ENCODE measurements at regions not wholly inside any gene's neighbourhood (a gene's known extent, or its start where the extent isn't known, plus 50 kb on each side); places are given as distances from the start of the nearest gene placed in this dataset.
"Not testable (repeated sequence)": the region's sequence is repeated elsewhere in the genome, so short reads cannot be mapped to it uniquely, and the experiment has no call there.

- no peak for DNase-seq (ENCODE audit: low spot score)
- Mint-ChIP-seq H3K27me3 (ENCODE audit: low read depth) (no peaks in the 10 kb centered on the region), H3K36me3 (ENCODE audit: low read depth) (no peaks in the 10 kb centered on the region), H3K4me1 (ENCODE audit: low read depth) (no peaks in the 10 kb centered on the region), H3K4me3 (no peak overlapping the region), H3K9me3 (no peaks in the 10 kb centered on the region), H3K27ac (no peak overlapping the region)
These were observed 250.0 kb downstream of the SOX9 start for GRCh38 chr17:72370819-72371218.

- Mint-ChIP-seq H3K36me3 (ENCODE audit: low read depth) (no peaks in the 10 kb centered on the region), H3K4me3 (no peak overlapping the region), H3K27ac (no peak overlapping the region), H3K27me3 (ENCODE audit: low read depth) (no peaks in the 10 kb centered on the region), H3K4me1 (ENCODE audit: low read depth) (no peaks in the 10 kb centered on the region), H3K9me3 (no peaks in the 10 kb centered on the region)
- no peak for DNase-seq (ENCODE audit: low spot score)
These were observed 251.4 kb downstream of the SOX9 start for GRCh38 chr17:72372185-72372584.

GRCh38 chr17:72373910-72374741 lies 253.3 kb downstream of the SOX9 start:
- Mint-ChIP-seq H3K36me3 (ENCODE audit: low read depth) (no peaks in the 10 kb centered on the region), H3K4me1 (ENCODE audit: low read depth) (no peaks in the 10 kb centered on the region), H3K4me3 (no peak overlapping the region), H3K27me3 (ENCODE audit: low read depth) (no peaks in the 10 kb centered on the region), H3K9me3 (no peaks in the 10 kb centered on the region), H3K27ac (no peak overlapping the region)
- DNase-seq (ENCODE audit: low spot score): no peak

GRCh38 chr17:72376526-72377345 lies 255.9 kb downstream of the SOX9 start:
- Mint-ChIP-seq H3K27me3 (ENCODE audit: low read depth) (no peaks in the 10 kb centered on the region), H3K36me3 (ENCODE audit: low read depth) (no peaks in the 10 kb centered on the region), H3K27ac (no peak overlapping the region)

GRCh38 chr17:72378414-72379390 lies 257.9 kb downstream of the SOX9 start:
- no peak overlapping the region for H3K27ac Mint-ChIP-seq
- no peaks in the 10 kb centered on the region for H3K9me3 Mint-ChIP-seq
- H3K27me3 Mint-ChIP-seq (ENCODE audit: low read depth): no peaks in the 10 kb centered on the region
- no peak for DNase-seq (ENCODE audit: low spot score)
- no peaks in the 10 kb centered on the region for H3K36me3 Mint-ChIP-seq (ENCODE audit: low read depth)
- H3K4me1 Mint-ChIP-seq (ENCODE audit: low read depth): no peaks in the 10 kb centered on the region
- no peak overlapping the region for H3K4me3 Mint-ChIP-seq

More at GRCh38 chr17:72376526-72377345, 255.9 kb downstream of the SOX9 start:
- Mint-ChIP-seq H3K9me3 (no peaks in the 10 kb centered on the region), H3K4me3 (no peak overlapping the region), H3K4me1 (ENCODE audit: low read depth) (no peaks in the 10 kb centered on the region)
- no peak for DNase-seq (ENCODE audit: low spot score)

- no peaks in the 10 kb centered on the region for H3K27me3 Mint-ChIP-seq (ENCODE audit: low read depth)
- no peak overlapping the region for H3K27ac Mint-ChIP-seq
- no peak for DNase-seq (ENCODE audit: low spot score)
- H3K4me1 Mint-ChIP-seq (ENCODE audit: low read depth): no peaks in the 10 kb centered on the region
- no peaks in the 10 kb centered on the region for H3K9me3 Mint-ChIP-seq
- H3K4me3 Mint-ChIP-seq: no peak overlapping the region
- no peaks in the 10 kb centered on the region for H3K36me3 Mint-ChIP-seq (ENCODE audit: low read depth)
These were observed 258.7 kb downstream of the SOX9 start for GRCh38 chr17:72379516-72379915.

GRCh38 chr17:72380120-72380519 lies 259.3 kb downstream of the SOX9 start:
- Mint-ChIP-seq H3K27me3 (ENCODE audit: low read depth) (no peaks in the 10 kb centered on the region), H3K9me3 (no peaks in the 10 kb centered on the region), H3K4me3 (no peak overlapping the region), H3K27ac (no peak overlapping the region), H3K4me1 (ENCODE audit: low read depth) (no peaks in the 10 kb centered on the region), H3K36me3 (ENCODE audit: low read depth) (no peaks in the 10 kb centered on the region)
- no peak for DNase-seq (ENCODE audit: low spot score)

- Mint-ChIP-seq H3K4me1 (ENCODE audit: low read depth) (no peaks in the 10 kb centered on the region), H3K27ac (no peak overlapping the region), H3K27me3 (ENCODE audit: low read depth) (no peaks in the 10 kb centered on the region), H3K36me3 (ENCODE audit: low read depth) (no peaks in the 10 kb centered on the region), H3K9me3 (no peaks in the 10 kb centered on the region), H3K4me3 (no peak overlapping the region)
- DNase-seq (ENCODE audit: low spot score): no peak
These were observed 259.9 kb downstream of the SOX9 start for GRCh38 chr17:72380737-72381136.

- Mint-ChIP-seq H3K9me3 (no peaks in the 10 kb centered on the region), H3K4me3 (no peak overlapping the region), H3K36me3 (ENCODE audit: low read depth) (no peaks in the 10 kb centered on the region), H3K27me3 (ENCODE audit: low read depth) (no peaks in the 10 kb centered on the region), H3K27ac (no peak overlapping the region), H3K4me1 (ENCODE audit: low read depth) (no peaks in the 10 kb centered on the region)
- no peak for DNase-seq (ENCODE audit: low spot score)
These were observed 261.0 kb downstream of the SOX9 start for GRCh38 chr17:72381597-72382397.

- H3K27ac Mint-ChIP-seq: no peak overlapping the region
- no peak overlapping the region for H3K4me3 Mint-ChIP-seq
- H3K36me3 Mint-ChIP-seq (ENCODE audit: low read depth): no peaks in the 10 kb centered on the region
- H3K4me1 Mint-ChIP-seq (ENCODE audit: low read depth): no peaks in the 10 kb centered on the region
- H3K27me3 Mint-ChIP-seq (ENCODE audit: low read depth): no peaks in the 10 kb centered on the region
- no peak for DNase-seq (ENCODE audit: low spot score)
- H3K9me3 Mint-ChIP-seq: no peaks in the 10 kb centered on the region
These were observed 262.3 kb downstream of the SOX9 start for GRCh38 chr17:72382971-72383722.

GRCh38 chr17:72385475-72385874 lies 264.7 kb downstream of the SOX9 start:
- Mint-ChIP-seq H3K27ac (no peak overlapping the region), H3K36me3 (ENCODE audit: low read depth) (no peaks in the 10 kb centered on the region), H3K4me3 (no peak overlapping the region), H3K9me3 (no peaks in the 10 kb centered on the region), H3K4me1 (ENCODE audit: low read depth) (no peaks in the 10 kb centered on the region), H3K27me3 (ENCODE audit: low read depth) (no peaks in the 10 kb centered on the region)
- no peak for DNase-seq (ENCODE audit: low spot score)

- not testable (repeated sequence) for H3K4me1 Mint-ChIP-seq (ENCODE audit: low read depth); H3K36me3 Mint-ChIP-seq (ENCODE audit: low read depth); DNase-seq (ENCODE audit: low spot score)
These were observed 265.4 kb downstream of the SOX9 start for GRCh38 chr17:72386173-72386572.

More at GRCh38 chr17:72386173-72386572, 265.4 kb downstream of the SOX9 start:
- not testable (repeated sequence) for H3K27ac Mint-ChIP-seq; H3K27me3 Mint-ChIP-seq (ENCODE audit: low read depth); H3K9me3 Mint-ChIP-seq; H3K4me3 Mint-ChIP-seq

Measured in T-helper 2 cell treated with Interferon-gamma antibody and Interleukin-4, amounts not matched to agents 5 μg/mL and 100 μg/mL, for 36 hours (primary cell).